ENCODE measurements at regions not wholly inside any gene's neighbourhood (a gene's known extent, or its start where the extent isn't known, plus 50 kb on each side); places are given as distances from the start of the nearest gene placed in this dataset.

DNA sequence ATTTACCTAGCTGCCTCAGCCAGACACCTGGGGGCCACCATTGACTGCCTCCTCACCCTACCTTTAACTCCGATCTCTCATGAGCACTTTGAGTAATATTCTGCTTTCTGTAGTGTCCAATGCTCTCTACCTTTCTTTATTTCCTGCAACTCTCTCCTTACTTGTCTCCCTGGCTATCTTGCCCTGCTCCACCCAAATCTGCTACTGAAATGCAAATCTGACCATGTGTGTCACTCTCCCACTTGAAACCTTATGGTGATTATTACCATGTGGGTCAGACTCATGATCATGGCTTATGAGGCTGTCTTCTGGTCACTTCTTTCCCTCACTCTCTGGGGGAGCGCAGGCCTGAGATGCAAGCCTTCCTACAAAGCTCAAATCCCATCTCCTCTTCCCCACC lies 83.3 kb downstream of the INSIG2 start (continued):
- TF ChIP-seq MAFK (IDR thresholded peaks at IDR 0.05; ENCODE audit: partially characterized antibody): no peak
- no peak for TF ChIP-seq CHD2 (IDR thresholded peaks at IDR 0.05; ENCODE audit: low read length, partially characterized antibody)
- no peak for TF ChIP-seq TFCP2L1 (CRISPR knock-in tag; IDR thresholded peaks at IDR 0.05)

GRCh38 chr2:118169359-118170005 lies 81.2 kb downstream of the INSIG2 start:
- no peak overlapping the region for H3K27ac ChIP-seq
- 64% methylated on average over 6 of the region's 6 CpGs for WGBS (ENCODE audit: missing lambda C conversion rate)
- ATAC-seq (peak in 1 of 2 experiments; percentile 62; a peak in 1 of 6 replicates), DNase-seq (ENCODE audit: low read depth in 1 of 2, low spot score in 1 of 2) (no peak), FAIRE-seq (no peak)
- H3K4me2 ChIP-seq: no peak overlapping the region
- POLR2A ChIA-PET: no interaction called here
- TF ChIP-seq MAFK (IDR thresholded peaks at IDR 0.05; ENCODE audit: partially characterized antibody) (no peak), POLR2AphosphoS2 (conservative IDR thresholded peaks at IDR 0.05; ENCODE audit: low read length) (no peak), CTCF (IDR thresholded peaks at IDR 0.05) (no peak), BHLHE40 (IDR thresholded peaks at IDR 0.05; ENCODE audit: low read depth, low read length) (no peak), EHMT2 (IDR thresholded peaks at IDR 0.05; ENCODE audit: low read depth) (no peak), RFX5 (IDR thresholded peaks at IDR 0.05) (no peak), BCL3 (IDR thresholded peaks at IDR 0.05) (no peak), MAX (IDR thresholded peaks at IDR 0.05) (no peak), HOXB5 (CRISPR knock-in tag; IDR thresholded peaks at IDR 0.05) (no peak), HDAC2 (IDR thresholded peaks at IDR 0.05) (no peak), CEBPB (IDR thresholded peaks at IDR 0.05) (no peak), NFE2L2 (conservative IDR thresholded peaks at IDR 0.05; ENCODE audit: low read length) (no peak)
- TF ChIP-seq, protein P1, sequence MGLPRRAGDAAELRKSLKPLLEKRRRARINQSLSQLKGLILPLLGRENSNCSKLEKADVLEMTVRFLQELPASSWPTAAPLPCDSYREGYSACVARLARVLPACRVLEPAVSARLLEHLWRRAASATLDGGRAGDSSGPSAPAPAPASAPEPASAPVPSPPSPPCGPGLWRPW (IDR thresholded peaks at IDR 0.05): no peak
- TF ChIP-seq, protein P2, sequence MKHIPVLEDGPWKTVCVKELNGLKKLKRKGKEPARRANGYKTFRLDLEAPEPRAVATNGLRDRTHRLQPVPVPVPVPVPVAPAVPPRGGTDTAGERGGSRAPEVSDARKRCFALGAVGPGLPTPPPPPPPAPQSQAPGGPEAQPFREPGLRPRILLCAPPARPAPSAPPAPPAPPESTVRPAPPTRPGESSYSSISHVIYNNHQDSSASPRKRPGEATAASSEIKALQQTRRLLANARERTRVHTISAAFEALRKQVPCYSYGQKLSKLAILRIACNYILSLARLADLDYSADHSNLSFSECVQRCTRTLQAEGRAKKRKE (CRISPR knock-in tag; IDR thresholded peaks at IDR 0.05; ENCODE audit: low read depth): no peak
- H3K4me1 ChIP-seq: no peaks in the 10 kb centered on the region
- H3K9me3 ChIP-seq: no peaks in the 10 kb centered on the region; the same call in 2 of the 3 replicates
- CTCF ChIA-PET: interaction anchor here (0.9 kb wide), 1 partner anchor 118 kb away, joined by 3 read pairs; no protein-coding TSS in a partner anchor
- H3K4me3 ChIP-seq: no peak overlapping the region

GRCh38 chr2:118168615-118169014 lies 80.3 kb downstream of the INSIG2 start:
- Histone ChIP-seq H3K4me3 (no peak overlapping the region), H3K9me3 (no peaks in the 10 kb centered on the region; the same call in 2 of the 3 replicates), H3K4me1 (no peaks in the 10 kb centered on the region), H3K27ac (no peak overlapping the region), H3K4me2 (no peak overlapping the region)
- no peak for ATAC-seq
- ChIA-PET POLR2A (no interaction called here), CTCF (interaction anchor here (0.9 kb wide), 1 partner anchor 117 kb away, joined by 3 read pairs; no protein-coding TSS in a partner anchor)
- WGBS (ENCODE audit: missing lambda C conversion rate): 38% methylated on average over 3 of the region's 3 CpGs
- FAIRE-seq: no peak
- no peak for DNase-seq (ENCODE audit: low read depth in 1 of 2, low spot score in 1 of 2)
- TF ChIP-seq, protein P3, sequence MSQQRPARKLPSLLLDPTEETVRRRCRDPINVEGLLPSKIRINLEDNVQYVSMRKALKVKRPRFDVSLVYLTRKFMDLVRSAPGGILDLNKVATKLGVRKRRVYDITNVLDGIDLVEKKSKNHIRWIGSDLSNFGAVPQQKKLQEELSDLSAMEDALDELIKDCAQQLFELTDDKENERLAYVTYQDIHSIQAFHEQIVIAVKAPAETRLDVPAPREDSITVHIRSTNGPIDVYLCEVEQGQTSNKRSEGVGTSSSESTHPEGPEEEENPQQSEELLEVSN (IDR thresholded peaks at IDR 0.05; ENCODE audit: borderline replicate concordance, low read depth): no peak
- no peak for TF ChIP-seq ZC3H11A (IDR thresholded peaks at IDR 0.05)
- no peak for TF ChIP-seq ZNF302 (CRISPR knock-in tag; IDR thresholded peaks at IDR 0.05)
- TF ChIP-seq CEBPB (IDR thresholded peaks at IDR 0.05): no peak
- no peak for TF ChIP-seq CHD4 (IDR thresholded peaks at IDR 0.05; ENCODE audit: borderline replicate concordance)
- TF ChIP-seq TFCP2L1 (CRISPR knock-in tag; IDR thresholded peaks at IDR 0.05): no peak
- no peak for TF ChIP-seq RFX5 (IDR thresholded peaks at IDR 0.05)
- TF ChIP-seq CBX8 (IDR thresholded peaks at IDR 0.05): no peak
- no peak for TF ChIP-seq RCOR1 (IDR thresholded peaks at IDR 0.05; ENCODE audit: low read depth, low read length)
- no peak for TF ChIP-seq USF2 (IDR thresholded peaks at IDR 0.05)
- no peak for TF ChIP-seq EHMT2 (IDR thresholded peaks at IDR 0.05; ENCODE audit: low read depth)
- no peak for TF ChIP-seq RARB (CRISPR knock-in tag; IDR thresholded peaks at IDR 0.05)
- no peak for TF ChIP-seq MAX (IDR thresholded peaks at IDR 0.05)
- no peak for TF ChIP-seq EP300 (IDR thresholded peaks at IDR 0.05)
- TF ChIP-seq, protein P4, sequence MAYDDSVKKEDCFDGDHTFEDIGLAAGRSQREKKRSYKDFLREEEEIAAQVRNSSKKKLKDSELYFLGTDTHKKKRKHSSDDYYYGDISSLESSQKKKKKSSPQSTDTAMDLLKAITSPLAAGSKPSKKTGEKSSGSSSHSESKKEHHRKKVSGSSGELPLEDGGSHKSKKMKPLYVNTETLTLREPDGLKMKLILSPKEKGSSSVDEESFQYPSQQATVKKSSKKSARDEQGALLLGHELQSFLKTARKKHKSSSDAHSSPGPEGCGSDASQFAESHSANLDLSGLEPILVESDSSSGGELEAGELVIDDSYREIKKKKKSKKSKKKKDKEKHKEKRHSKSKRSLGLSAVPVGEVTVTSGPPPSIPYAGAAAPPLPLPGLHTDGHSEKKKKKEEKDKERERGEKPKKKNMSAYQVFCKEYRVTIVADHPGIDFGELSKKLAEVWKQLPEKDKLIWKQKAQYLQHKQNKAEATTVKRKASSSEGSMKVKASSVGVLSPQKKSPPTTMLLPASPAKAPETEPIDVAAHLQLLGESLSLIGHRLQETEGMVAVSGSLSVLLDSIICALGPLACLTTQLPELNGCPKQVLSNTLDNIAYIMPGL (CRISPR knock-in tag; IDR thresholded peaks at IDR 0.05; ENCODE audit: borderline replicate concordance): no peak
